Upper lobe of left lung (tissue), 4 donors: ENCODE measurements at regions not wholly inside any gene's neighbourhood (a gene's known extent, or its start where the extent isn't known, plus 50 kb on each side); places are given as distances from the start of the nearest gene placed in this dataset.

ENCODE experiments used
- EP300 ChIP-seq, 4 donors: sonication (generic); formaldehyde crosslinking; IDR thresholded peaks; one replicate each; pipeline ENCODE4 v1.5.1; 2017; ENCODE audit warnings: antibody characterized with exemption in 4 of 4, control low read depth in 2 of 4
- POLR2A ChIP-seq, 4 donors: fragments of 450-650 bp; IDR thresholded peaks; one replicate each; pipeline ENCODE4 v1.5.1; 2016 to 2017; ENCODE audit warnings: antibody characterized with exemption in 4 of 4, mild to moderate bottlenecking in 2 of 4
- TF ChIP-seq, protein P1 (sequence below), 6 experiments: fragments of 450-650 bp in 4 of 6; fragments of 200-600 bp in 2 of 6; sonication (generic) in 2 of 6; IDR thresholded peaks; one replicate each; pipeline ENCODE4 v1.5.1; 2016 to 2019; ENCODE audit warnings: antibody characterized with exemption in 6 of 6

DNA sequence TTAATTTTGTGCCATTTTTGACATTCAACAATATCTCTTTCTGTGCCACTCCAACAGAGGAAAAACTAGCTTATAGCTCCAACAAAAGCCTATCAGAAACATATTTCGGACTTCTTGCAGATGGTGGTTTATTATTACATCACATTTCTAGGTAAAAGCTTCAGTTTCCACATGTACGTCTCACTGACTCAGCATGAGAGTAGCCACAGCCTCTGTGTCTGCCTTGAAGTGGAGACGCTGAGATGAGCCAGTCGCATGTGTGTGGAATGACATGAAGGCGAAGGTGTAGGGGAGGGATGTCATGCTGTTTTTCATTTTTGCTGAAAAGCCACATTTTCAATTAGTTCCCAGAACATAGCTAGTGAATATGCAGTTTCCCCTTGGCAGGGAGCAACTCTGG is 598.6 kb downstream of the EFNB2 start:
- TF ChIP-seq, protein P1, sequence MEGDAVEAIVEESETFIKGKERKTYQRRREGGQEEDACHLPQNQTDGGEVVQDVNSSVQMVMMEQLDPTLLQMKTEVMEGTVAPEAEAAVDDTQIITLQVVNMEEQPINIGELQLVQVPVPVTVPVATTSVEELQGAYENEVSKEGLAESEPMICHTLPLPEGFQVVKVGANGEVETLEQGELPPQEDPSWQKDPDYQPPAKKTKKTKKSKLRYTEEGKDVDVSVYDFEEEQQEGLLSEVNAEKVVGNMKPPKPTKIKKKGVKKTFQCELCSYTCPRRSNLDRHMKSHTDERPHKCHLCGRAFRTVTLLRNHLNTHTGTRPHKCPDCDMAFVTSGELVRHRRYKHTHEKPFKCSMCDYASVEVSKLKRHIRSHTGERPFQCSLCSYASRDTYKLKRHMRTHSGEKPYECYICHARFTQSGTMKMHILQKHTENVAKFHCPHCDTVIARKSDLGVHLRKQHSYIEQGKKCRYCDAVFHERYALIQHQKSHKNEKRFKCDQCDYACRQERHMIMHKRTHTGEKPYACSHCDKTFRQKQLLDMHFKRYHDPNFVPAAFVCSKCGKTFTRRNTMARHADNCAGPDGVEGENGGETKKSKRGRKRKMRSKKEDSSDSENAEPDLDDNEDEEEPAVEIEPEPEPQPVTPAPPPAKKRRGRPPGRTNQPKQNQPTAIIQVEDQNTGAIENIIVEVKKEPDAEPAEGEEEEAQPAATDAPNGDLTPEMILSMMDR (IDR thresholded peaks at IDR 0.05), result no peak
- no peak for TF ChIP-seq EP300 (IDR thresholded peaks at IDR 0.05)
- TF ChIP-seq POLR2A (IDR thresholded peaks at IDR 0.05), result no peak
